ENCODE measurements at regions not wholly inside any gene's neighbourhood (a gene's known extent, or its start where the extent isn't known, plus 50 kb on each side); places are given as distances from the start of the nearest gene placed in this dataset.

DNA sequence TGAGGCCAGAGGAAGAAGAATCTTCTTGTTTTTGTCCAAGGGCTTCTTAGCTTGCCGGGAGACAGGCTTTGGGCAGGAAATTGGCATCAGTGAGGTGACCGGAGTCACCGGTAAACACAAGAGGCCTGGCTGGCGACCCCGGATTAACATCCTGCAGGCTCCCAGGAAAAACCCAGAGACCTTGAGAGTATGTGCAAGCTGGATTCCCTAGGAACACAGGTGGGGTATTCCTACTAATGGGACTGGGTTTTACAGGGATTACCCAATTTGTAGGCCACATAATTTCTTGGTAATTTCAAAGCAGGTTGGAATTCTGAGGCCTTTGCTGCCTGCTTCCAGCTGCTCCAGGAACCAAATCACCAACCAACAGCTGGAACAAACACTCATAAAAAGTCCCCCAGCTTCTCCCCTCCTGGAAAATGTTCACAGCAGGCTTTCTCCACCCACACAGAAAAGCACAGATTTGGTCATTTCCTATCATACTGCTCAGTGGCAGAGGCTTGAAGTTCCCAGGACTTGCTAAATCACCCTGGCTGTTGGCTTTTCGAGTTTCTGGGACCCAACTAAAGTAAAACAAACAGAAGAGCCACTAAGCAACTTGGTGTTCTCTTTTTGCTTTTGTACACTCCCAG lies 258.8 kb downstream of the IRF8 start:
- TF ChIP-seq, protein P1, sequence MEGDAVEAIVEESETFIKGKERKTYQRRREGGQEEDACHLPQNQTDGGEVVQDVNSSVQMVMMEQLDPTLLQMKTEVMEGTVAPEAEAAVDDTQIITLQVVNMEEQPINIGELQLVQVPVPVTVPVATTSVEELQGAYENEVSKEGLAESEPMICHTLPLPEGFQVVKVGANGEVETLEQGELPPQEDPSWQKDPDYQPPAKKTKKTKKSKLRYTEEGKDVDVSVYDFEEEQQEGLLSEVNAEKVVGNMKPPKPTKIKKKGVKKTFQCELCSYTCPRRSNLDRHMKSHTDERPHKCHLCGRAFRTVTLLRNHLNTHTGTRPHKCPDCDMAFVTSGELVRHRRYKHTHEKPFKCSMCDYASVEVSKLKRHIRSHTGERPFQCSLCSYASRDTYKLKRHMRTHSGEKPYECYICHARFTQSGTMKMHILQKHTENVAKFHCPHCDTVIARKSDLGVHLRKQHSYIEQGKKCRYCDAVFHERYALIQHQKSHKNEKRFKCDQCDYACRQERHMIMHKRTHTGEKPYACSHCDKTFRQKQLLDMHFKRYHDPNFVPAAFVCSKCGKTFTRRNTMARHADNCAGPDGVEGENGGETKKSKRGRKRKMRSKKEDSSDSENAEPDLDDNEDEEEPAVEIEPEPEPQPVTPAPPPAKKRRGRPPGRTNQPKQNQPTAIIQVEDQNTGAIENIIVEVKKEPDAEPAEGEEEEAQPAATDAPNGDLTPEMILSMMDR (IDR thresholded peaks at IDR 0.05; ENCODE audit: low read length) = no peak
- TF ChIP-seq EZH2 (optimal IDR thresholded peaks at IDR 0.05; ENCODE audit: low read depth, low read length) = no peak
